Transverse colon (tissue), 4 donors: ENCODE measurements at regions not wholly inside any gene's neighbourhood (a gene's known extent, or its start where the extent isn't known, plus 50 kb on each side); places are given as distances from the start of the nearest gene placed in this dataset.

ENCODE experiments used
- DNase-seq: peaks from one replicate; pipeline ENCODE4 v3.0.0-alpha.2; 2019
- H3K27ac ChIP-seq, 4 donors: fragments of 200-600 bp; sonication (generic); 2 replicates each; pipeline ENCODE4 v1.5.1; 2016 to 2018; ENCODE audit warnings: inconsistent platforms in 4 of 4
- H3K27me3 ChIP-seq: fragments of 200-600 bp; sonication (generic); 2 replicates; pipeline ENCODE4 v1.5.1; 2017; ENCODE audit warnings: inconsistent platforms
- H3K36me3 ChIP-seq, 4 donors: fragments of 200-600 bp; sonication (generic); 2 replicates each; pipeline ENCODE4 v1.5.1; 2017 to 2019; ENCODE audit warnings: inconsistent platforms in 4 of 4
- H3K4me1 ChIP-seq, 4 donors: fragments of 200-600 bp; sonication (generic); 2 replicates each; pipeline ENCODE4 v1.5.1; 2017 to 2020; ENCODE audit warnings: inconsistent platforms in 4 of 4
- H3K4me3 ChIP-seq, 4 donors: fragments of 200-600 bp; sonication (generic); 1 replicate in 1 of 4; 2 replicates in 3 of 4; pipeline versions ENCODE4 v1.5.1 to v1.6.1; 2017 to 2019; ENCODE audit warnings: inconsistent platforms in 4 of 4
- H3K9me3 ChIP-seq, 2 donors: fragments of 200-600 bp; sonication (generic); 2 replicates each; pipeline ENCODE4 v1.5.1; 2017 to 2019; ENCODE audit warnings: inconsistent platforms in 2 of 2
- CTCF ChIP-seq, 5 experiments: fragments of 200-600 bp in 3 of 5; fragments of 450-650 bp in 2 of 5; sonication (generic) in 3 of 5; IDR thresholded peaks; 1 replicate in 2 of 5; 2 replicates in 3 of 5; pipeline ENCODE4 v1.5.1; 2016 to 2017; ENCODE audit warnings: antibody characterized with exemption in 5 of 5, inconsistent platforms in 3 of 5, mild to moderate bottlenecking in 2 of 5, moderate library complexity in 1 of 5
- EP300 ChIP-seq: sonication (generic); formaldehyde crosslinking; IDR thresholded peaks from one replicate; pipeline ENCODE4 v1.6.1; 2017; ENCODE audit warnings: antibody characterized with exemption, low read depth
- POLR2A ChIP-seq: fragments of 450-650 bp; IDR thresholded peaks from one replicate; pipeline ENCODE4 v1.6.1; 2016; ENCODE audit warnings: antibody characterized with exemption, mild to moderate bottlenecking, moderate library complexity
- POLR2AphosphoS5 ChIP-seq, 3 donors: sonication (generic); formaldehyde crosslinking; IDR thresholded peaks; one replicate each; pipeline ENCODE4 v1.6.1; 2016; ENCODE audit warnings: antibody characterized with exemption in 3 of 3
- WGBS, 2 donors: methylation state at CpG; one replicate each; pipeline ENCODE4 v1.1.5; 2018; ENCODE audit warnings: low coverage in 1 of 2; 5-methylcytosine and 5-hydroxymethylcytosine counted together
- in situ Hi-C, 4 donors: fragments of 200-750 bp; cut with MboI; loops; one replicate each; pipeline versions ENCODE4 v1.15.0 to v1.15.1; 2017; ENCODE audit warnings: low sequenced_read_pairs in 3 of 4, low pct_ligation_motif_present in 1 of 4, low pct_unique_long_range_greater_than_20kb in 1 of 4
- intact Hi-C: fragments of 100-400 bp; cut with DNase I; formaldehyde crosslinking; loops from one replicate; pipeline ENCODE4 v1.15.1; 2023; ENCODE audit warnings: low total_unique reads

GRCh38 chr17:15133143-15133542 lies 132.0 kb downstream of the PMP22 start:
- in situ Hi-C loops, result no loop called here
- Histone ChIP-seq H3K27me3 (no peaks in the 10 kb centered on the region), H3K9me3 (no peaks in the 10 kb centered on the region), H3K27ac (no peak overlapping the region), H3K36me3 (no peaks in the 10 kb centered on the region), H3K4me3 (no peak overlapping the region), H3K4me1 (no peaks in the 10 kb centered on the region)
- no peak for DNase-seq
- intact Hi-C loops, result no loop called here
- TF ChIP-seq POLR2AphosphoS5 (IDR thresholded peaks at IDR 0.05) (no peak), EP300 (no peak), CTCF (IDR thresholded peaks at IDR 0.05) (no peak), POLR2A (no peak)
- 86 to 92% methylated on average over 4 to 6 of the region's 6 CpGs for WGBS, 2 donors

- no peaks in the 10 kb centered on the region for H3K4me1 ChIP-seq
- H3K4me3 ChIP-seq, result no peak overlapping the region
- H3K36me3 ChIP-seq, result no peaks in the 10 kb centered on the region
- in situ Hi-C loops, result no loop called here
- TF ChIP-seq EP300 (no peak), POLR2A (no peak), POLR2AphosphoS5 (IDR thresholded peaks at IDR 0.05) (no peak), CTCF (IDR thresholded peaks at IDR 0.05) (no peak)
- DNase-seq, result no peak
- intact Hi-C loops, result no loop called here
- H3K27me3 ChIP-seq, result no peaks in the 10 kb centered on the region
- H3K27ac ChIP-seq, result no peak overlapping the region
- 18 to 40% methylated on average over 1 to 2 of the region's 2 CpGs for WGBS, 2 donors
- H3K9me3 ChIP-seq, result no peaks in the 10 kb centered on the region
These were observed 134.7 kb downstream of the PMP22 start for GRCh38 chr17:15130426-15130825.

- intact Hi-C loops (no loop called here), in situ Hi-C loops (no loop called here)
- Histone ChIP-seq H3K4me1 (no peaks in the 10 kb centered on the region), H3K4me3 (no peak overlapping the region), H3K36me3 (no peaks in the 10 kb centered on the region), H3K27me3 (no peaks in the 10 kb centered on the region), H3K9me3 (no peaks in the 10 kb centered on the region), H3K27ac (no peak overlapping the region)
- TF ChIP-seq EP300 (no peak), POLR2AphosphoS5 (IDR thresholded peaks at IDR 0.05) (no peak), POLR2A (no peak), CTCF (IDR thresholded peaks at IDR 0.05) (no peak)
- DNase-seq, result no peak
- 14 to 46% methylated on average over 3 of the region's 3 CpGs for WGBS, 2 donors
These were observed 135.1 kb downstream of the PMP22 start for GRCh38 chr17:15129986-15130385.

GRCh38 chr17:15124746-15125145 lies 140.4 kb downstream of the PMP22 start:
- no peaks in the 10 kb centered on the region for H3K4me1 ChIP-seq
- no peaks in the 10 kb centered on the region for H3K9me3 ChIP-seq
- TF ChIP-seq POLR2A, result no peak
- no peak for TF ChIP-seq EP300
- no peak for TF ChIP-seq POLR2AphosphoS5 (IDR thresholded peaks at IDR 0.05)
- no peak for TF ChIP-seq CTCF (IDR thresholded peaks at IDR 0.05)
- no peak overlapping the region for H3K27ac ChIP-seq
- intact Hi-C loops (no loop called here), in situ Hi-C loops (no loop called here)
- no peaks in the 10 kb centered on the region for H3K36me3 ChIP-seq
- H3K27me3 ChIP-seq, result peaks cover 17% of the 10 kb centered on the region
- no peak for DNase-seq
- 44 to 55% methylated on average over 1 of the region's 1 CpG for WGBS, 2 donors
- H3K4me3 ChIP-seq, result no peak overlapping the region
